GM21381 (cell line): ENCODE measurements at regions not wholly inside any gene's neighbourhood (a gene's known extent, or its start where the extent isn't known, plus 50 kb on each side); places are given as distances from the start of the nearest gene placed in this dataset.

Source experiments
- ATAC-seq: cut with Tn5 transposase; IDR thresholded peaks from one replicate; pipeline ENCODE4 v1.9.1; 2021; ENCODE audit warnings: mild to moderate bottlenecking, moderate library complexity; ENCODE audit not compliant: unreplicated experiment

DNA sequence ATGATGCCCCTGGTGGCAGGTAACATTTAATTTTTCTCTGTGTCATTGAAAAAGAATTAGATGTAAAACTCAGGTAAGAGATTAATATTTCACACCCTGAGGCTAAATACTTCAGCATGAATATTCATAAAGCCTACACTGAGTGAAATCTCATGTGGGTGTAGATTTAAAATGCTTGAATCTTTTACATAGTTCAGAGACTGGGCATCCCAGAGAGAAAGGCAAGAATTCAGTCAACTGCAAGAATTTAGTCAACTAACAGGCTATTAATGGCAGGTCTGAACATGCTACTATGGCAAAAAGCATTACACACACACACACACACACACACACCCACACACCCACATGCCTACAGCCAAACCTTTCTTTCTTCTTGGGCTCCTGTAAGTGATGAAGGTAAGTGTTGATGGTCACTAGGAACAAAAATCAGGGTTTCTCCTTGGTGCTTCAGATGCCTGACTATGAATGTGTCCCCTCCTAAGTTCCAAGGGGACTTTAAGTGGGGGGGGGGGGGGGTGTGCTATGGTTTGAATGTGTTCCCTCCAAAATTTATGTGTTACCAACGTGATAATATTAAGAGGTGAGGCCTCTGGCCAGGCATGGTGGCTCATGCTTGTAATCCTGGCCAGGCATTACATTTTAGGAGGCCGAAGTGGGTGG is 63.7 kb upstream of the PSMD7 start:
- no peak for ATAC-seq

DNA sequence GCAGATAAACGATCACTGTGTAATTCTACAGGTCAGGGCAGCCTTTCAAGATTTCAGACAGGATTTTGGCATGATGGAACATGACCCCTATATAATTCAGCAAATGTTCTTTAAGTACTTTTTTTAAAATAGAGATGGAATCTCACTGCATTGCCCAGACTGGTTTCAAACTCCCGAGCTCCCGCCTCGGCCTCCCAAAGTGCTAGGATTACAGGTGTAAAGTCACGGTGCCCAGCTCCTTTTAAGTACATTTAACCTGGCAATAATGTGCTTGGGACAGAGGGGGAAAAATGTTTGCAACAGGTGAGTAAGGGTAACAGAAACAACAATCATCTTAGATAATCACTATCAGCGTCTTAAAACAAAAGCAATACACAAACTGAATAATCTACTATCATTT is 66.5 kb upstream of the PSMD7 start:
- no peak for ATAC-seq

DNA sequence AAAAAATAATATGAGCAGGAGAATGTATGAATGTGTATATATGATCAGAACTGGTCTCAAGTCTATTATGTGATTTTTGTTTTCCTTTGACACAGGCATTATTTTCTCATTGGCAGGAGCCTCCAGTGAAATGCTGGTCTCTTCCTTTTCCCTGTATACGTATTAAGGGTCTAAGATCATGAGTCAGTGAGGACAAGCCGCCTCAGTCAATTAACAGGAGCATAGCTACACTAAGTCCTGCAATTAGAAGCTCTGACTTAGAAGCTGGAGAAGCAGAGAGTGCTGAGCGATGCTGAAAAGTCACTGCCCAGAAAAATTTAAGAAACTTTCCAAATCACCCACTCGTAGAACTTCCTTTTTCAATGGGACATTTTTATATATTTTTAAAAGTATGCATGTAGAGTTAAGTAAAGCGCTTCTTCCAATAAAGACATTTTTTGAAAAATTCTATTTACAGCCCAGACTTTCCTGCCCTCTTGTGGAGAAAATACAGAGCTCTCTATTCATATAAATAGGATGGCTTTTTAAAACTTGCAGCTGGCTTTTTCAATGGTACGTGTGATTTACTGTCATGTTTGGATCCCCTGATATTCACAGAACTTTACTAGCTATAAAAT is 70.2 kb upstream of the PSMD7 start:
- no peak for ATAC-seq

DNA sequence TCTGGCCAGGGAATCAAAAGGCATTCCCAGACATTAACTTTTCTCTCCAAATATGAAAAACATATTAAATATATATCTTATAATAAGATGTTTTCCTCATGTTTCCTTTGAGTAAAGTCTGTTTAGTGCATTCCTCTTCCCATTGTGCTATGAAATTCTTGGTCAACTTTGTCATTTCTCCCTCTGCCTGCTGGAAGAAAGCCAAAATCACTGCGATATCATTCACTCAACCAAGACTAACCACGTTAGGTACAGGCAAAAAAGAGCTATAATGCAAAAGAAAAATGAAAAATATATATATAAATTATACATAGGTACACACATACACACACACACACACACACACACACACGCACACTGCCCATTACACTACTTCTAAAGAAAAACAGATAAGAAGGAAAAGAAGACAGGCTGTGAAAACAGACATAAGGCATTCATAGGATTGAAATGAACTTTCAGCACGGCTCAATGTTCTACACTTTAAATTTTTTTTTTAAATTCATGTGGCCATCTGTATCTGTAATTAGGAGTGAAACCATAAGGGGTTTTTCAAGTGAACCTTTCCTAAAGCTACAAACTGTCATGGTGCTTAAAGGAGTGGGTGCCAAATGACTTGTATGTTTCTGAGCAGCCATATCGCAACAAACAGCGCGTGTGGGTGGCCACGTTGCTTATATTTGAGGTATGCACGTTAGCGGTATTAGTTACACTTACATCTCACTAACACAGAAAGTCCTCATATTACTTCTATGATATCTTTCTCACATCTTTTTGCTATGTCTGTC is 71.6 kb upstream of the PSMD7 start:
- ATAC-seq = no peak

DNA sequence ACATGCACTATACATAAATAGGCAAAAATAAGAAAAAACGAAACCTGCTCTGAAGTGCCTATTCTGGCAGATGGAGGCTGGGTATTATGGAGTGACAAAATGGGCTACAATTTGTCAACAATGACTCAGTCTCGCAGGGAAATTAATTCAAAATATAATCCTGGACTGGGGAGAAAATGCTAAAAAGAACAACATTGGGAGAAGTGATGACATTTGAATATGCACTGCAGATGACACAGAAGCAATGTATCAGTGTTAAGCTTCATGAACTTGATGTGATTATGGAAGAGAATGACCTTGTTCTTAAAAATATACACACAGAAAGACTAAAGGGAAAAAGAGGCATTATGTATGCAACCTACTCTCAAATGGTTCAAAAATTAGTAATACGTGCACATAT is 74.8 kb upstream of the PSMD7 start:
- no peak for ATAC-seq

DNA sequence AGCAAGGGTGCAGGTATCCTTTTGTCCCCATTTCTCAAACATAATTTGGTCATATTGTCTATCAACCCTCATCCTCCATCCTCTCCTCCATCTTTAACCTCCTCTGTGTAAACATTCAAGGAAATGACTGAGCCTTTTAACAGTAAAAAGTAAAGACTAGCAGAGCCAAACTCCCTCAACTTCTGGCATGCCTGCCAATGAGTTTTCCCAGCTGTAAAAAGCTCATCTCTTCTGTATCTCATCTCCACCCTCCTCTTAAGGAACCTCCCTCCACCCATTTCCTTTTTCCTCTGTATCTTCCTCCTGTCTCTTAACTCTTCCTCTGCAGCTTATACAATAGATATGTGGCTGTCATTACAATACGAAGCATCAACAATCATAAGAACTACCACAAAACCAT is 76.9 kb upstream of the PSMD7 start:
- no peak for ATAC-seq

DNA sequence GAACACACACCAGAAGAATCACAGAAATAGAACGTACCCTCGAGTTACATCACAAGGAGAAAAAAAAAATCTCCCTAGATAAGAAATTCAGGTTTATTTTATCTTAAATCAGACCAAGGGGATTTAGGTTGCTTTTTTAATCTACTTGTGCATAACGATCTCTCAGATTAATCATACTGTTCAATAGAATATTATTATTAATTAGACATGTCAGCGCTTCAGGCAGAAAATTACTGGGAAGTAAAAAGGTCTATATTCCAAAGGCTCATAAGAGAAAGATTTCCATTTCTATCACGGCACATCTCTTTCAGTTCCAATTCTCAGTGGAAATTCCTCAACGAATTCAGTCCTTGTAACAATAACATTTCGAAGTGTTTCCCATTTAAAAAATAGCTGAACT is 77.7 kb upstream of the PSMD7 start:
- no peak for ATAC-seq

DNA sequence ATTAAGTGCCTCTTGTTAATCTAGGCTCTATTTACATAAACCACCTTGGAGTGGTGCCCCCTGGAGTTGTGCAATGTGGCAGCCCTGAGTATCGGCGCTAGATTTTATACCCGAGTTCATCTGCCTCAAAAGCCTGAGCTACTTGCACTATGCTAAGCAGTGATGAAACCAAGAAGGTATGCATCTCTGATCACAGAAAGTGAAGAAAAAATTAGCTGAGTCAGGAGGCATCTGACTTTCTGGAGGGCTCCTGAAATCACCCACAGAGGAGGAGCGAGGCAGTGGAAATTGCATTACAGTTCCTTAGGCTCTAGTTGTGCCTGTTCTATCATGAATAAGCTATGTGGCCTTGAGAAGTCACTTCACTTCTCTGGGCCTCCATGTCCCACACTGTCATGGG is 80.3 kb upstream of the PSMD7 start:
- no peak for ATAC-seq

DNA sequence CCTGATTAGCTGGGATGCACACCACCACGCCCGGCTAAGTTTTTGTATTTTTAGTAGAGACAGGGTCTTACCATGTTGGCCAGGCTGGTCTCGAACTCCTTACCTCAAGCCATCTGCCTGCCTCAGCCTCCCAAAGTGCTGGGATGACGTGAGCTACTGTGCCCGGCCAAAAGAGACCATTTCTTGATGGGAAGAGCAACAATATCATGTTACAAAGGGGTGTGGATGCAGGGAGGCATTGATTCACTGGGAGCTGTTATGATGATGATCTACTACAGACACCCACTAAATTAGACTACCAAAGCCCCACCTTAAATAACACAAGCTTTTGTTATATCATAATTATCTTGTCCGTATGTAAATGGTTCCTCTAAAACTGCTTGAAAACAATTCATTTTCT is 81.4 kb upstream of the PSMD7 start:
- no peak for ATAC-seq

DNA sequence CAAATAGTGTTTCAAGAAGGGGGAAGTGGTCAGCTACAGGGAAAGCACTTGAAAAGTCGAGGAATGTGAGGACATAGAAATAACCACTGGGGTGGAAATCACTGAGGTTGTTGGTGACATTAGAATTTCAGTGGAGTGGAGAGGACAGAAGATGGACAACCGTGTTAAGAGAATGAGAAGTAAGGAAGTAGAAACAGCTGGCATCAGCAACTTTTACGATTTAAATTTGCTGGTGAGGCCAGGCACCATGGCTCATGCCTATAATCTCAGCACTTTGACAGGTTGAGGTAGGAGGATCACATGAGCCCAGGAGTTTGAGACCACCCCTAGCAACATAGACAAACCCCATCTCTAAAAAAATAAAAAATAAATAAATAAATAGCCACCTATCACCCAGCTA is 83.2 kb upstream of the PSMD7 start:
- ATAC-seq = no peak

DNA sequence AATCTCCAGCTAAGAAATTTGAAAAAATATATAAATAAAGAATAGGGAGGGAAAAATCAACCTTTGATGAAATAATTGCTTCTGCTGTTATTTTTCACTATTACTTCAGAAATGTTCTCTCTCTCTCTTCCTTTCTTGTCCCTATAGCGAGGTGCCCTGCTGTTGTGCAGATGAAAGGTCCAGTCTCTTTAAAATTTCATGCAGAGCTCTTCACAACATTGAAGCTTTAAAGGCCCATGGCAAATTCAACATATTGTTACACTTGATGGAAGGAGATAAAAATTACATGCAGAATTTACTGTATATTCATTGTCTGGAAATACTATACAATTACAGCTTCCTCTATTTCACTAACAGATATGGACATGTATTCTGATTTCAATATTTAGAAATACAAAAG is 86.4 kb upstream of the PSMD7 start:
- no peak for ATAC-seq

DNA sequence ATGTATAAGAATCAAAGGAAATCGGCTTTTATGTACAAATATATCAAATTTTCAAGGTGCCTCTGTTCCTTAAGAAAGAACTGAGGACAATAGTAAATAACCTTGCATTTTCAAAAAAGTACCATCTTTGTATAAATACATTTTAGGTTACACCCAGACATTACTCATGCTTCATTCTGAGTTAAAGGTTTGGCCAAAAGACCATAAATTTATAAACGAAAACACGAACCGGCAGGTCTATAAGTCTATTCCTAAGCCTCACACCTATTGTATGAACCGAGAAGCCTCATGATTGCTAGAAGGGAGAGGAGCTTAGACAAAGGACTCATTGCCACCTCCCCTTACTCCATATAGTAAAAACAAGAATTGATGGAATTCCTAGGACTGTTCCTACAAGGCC is 94.6 kb upstream of the PSMD7 start:
- ATAC-seq = no peak

DNA sequence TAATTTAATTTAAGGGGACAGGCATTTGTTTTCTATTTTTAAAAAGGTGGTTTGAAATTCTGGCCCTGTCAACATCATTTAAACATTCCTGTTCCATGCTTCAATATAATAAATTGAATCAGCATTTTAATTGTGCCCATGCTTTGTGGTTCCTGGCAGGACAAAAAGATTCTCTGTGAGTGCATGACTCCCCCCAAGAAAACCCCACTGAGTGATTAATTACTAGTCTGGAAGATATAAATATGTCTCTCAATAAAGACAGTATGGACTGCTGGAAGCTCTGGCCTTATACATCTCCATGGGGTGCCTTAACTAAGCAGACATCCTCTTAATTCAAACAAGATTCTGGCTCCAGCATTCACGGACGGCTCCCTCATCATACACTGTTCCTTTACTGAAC is 95.0 kb upstream of the PSMD7 start:
- no peak for ATAC-seq

DNA sequence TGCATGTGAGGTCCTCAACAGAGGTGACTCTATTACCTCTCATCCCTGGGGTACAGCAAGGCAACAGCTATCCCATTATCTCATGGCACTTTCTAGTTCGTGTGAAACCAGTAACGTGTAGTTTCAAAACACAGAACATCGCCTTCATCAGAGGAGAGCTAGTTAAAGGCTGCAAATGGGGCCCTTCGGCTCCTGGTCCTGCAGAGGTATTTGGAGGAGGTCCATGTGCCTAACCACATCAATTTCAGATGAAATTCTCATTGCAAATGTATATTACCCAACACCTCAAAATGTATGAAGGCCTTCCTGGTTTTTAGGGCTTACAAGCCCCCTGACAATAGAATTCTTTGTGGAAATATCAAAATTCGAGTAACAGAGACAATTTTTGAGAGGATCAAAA is 95.7 kb upstream of the PSMD7 start:
- ATAC-seq = no peak

DNA sequence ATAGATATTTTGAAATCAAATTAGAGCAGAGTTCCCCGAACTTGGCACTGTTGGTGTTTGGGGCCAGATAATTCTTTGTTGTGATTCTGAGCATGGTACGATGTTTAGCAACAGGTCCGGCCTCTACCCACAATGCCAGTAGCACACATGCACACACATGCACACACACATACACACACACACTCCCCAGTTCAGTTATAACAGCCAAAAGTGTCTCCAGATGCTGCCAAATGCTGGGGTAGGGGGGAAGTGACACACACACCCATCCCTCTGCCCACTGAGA is 96.8 kb upstream of the PSMD7 start:
- no peak for ATAC-seq

DNA sequence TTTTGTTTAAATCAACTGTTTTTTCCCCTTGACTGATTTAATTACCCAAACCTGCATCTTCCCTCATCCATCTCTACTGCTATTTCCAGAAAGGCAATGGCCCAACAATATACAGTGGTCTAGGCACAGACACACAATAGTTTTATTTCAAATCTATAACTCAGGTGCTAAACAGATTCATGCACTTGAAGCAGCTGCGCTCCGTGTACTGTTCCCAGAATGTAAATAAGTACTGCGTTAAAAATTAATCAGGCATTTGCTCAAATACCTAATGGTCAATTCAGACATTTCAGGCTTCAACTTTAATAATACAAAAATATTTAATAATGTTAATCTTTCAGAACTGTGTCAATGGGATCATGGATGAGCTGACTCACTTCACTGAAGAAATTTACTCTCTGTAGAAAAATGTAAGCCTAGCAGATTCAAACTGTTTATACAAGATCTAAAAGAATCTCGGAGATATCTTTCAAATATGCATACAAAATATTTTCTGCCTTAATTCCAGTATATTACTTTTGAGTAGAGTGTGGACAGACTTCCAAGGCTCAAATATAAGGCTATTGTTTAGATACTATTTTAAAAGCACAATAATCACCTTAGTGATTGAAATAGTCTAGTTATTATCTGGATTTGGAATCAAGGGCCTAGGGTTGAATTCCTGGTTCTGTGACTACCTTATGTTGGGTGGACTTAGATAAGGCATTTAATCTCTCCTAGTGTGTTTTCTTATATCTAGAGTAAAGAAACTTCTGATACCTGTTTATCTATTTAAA is 97.4 kb upstream of the PSMD7 start:
- ATAC-seq = no peak

DNA sequence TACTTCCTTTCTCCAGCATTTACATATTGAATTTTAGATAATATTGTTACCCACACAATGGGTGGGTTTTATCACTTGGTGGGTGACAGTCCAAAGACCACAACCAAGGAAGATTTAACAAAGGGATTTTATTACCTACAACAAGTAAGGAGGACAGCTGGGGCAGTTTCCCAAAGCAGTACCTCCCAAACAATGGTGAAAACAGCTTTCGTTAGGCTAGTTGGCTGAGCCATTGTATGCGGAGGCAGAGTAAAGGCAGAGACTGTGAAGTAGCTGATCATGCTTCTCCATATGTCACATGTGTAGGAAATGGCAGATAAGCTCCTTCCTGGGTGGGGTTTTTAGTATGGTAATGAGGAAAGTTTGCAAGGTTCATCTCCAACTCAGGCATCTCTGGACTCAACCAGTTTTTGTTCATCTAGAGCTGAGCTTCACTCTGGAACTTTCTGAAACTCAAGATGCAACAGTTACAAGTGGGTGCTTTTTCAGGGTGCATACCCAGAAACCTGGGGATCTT is 104.3 kb upstream of the PSMD7 start:
- no peak for ATAC-seq

DNA sequence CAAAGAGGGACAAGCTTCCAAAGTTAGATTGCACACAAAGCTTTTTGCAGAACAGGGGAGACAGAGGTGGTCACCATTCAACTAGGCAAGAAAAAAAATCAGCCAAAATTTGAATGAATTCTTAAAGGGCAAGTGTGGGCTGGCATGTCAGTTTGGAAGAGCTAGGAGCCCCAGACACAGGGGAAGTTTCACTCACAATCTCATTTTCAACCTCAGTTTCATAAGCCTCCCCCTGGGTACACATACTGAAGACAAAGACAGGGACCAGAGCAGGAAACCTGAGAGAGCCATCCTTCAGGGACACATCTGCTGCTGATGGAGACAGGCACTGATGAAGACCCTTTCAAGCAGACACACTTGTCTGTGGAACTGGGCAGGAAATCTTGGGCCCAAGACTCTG is 106.3 kb upstream of the PSMD7 start:
- no peak for ATAC-seq

DNA sequence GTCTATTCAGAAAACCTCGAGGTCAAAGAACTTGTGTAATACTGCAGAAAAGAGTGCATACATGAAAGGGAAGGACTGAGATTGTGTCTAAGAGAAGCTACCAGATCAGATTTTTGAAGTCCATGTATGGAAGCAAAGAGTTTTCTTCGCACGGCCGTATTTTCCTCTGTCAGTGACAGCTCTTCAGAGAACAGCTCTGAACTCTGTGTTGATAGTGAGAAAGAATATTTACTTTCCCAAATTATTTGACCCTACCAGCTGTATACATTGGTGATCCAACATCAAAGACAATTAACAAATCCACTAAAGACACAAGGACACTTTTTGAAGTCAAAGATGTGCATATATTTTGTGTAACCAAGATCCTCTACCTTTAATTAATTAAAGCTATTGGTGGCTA is 107.8 kb upstream of the PSMD7 start:
- ATAC-seq = no peak

DNA sequence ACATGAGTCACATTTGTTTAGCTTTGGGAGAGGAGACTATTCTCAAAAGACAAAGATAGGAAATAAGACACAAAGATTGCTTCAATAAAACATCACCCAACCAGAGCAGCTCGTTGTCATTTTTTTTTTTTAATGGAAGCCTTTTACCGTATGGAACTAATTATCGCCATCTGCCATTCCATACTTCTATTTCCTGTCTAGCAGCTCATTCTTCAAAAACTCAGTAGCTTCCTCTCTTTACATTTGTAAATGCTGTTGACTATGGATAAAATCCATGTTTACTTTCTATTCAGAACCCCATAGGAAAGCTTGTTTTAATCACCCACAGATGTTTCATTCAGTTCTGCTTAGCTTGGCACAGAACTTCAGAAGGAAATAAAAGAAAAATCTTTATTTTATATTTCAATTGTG is 110.0 kb upstream of the PSMD7 start:
- ATAC-seq = no peak

DNA sequence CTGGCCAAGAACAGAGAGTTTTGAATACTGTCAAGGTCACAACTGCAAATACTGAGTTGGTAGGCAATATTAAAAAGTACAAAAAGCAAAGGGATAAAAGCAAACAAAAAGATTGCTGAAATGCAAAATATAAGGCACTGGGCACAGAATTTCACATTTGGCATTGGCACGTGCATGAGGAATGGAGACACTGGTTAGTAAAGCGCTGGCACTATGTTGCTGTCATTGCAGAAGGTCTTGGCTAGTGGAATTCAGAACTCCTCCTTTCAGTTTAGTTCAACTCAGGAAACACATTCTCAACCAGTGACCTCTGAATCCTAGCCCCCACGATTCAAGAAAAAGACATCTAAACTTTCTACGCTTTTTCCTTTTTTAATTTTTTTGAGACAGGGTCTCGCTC is 111.8 kb upstream of the PSMD7 start:
- no peak for ATAC-seq
